VCaP (cell line): ENCODE measurements at regions not wholly inside any gene's neighbourhood (a gene's known extent, or its start where the extent isn't known, plus 50 kb on each side); places are given as distances from the start of the nearest gene placed in this dataset.

Experiments
- H3K27ac ChIP-seq: fragments of 450-650 bp; 2 replicates; pipeline ENCODE4 v1.5.1; 2017
- TF ChIP-seq, protein P1 (sequence below): fragments of 450-650 bp; conservative IDR thresholded peaks from 2 replicates; pipeline ENCODE4 v1.5.1; 2017; ENCODE audit warnings: mild to moderate bottlenecking, moderate library complexity

DNA sequence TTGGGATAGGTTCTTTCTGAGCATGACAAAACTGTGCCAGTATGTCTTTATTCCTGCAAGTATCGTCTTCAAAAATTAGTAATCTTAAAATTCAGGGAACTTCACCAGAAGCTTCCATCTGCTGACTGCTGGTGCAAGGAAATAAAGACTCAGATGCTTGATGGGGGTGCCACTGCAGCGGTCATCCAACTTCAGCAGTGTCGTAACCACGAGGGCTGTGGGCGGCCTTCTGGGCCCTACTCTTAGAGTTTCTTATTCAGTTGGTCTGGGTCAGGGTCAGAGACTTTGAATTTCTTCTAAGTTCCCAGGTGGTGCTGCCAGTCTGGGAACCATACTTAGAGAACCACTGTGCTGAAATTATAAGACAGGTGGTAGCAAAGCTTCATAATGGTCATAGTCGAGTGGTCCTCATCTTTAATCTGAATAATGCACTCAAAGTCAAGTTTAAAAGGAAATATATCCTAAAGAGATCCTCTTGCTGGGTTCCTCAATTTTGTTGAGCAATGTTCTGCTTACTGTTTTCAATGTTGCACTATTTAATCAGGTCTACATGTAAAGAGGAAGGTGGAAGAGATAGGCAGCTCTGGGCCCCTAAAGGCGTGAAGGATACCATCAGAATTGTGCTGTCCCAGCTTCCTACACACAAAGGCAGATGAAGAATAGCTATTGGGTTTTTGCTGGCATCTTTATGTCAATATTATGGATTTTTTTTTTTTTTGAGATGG, 165.4 kb upstream of the GMDS start:
- no peak overlapping the region for H3K27ac ChIP-seq
- TF ChIP-seq, protein P1, sequence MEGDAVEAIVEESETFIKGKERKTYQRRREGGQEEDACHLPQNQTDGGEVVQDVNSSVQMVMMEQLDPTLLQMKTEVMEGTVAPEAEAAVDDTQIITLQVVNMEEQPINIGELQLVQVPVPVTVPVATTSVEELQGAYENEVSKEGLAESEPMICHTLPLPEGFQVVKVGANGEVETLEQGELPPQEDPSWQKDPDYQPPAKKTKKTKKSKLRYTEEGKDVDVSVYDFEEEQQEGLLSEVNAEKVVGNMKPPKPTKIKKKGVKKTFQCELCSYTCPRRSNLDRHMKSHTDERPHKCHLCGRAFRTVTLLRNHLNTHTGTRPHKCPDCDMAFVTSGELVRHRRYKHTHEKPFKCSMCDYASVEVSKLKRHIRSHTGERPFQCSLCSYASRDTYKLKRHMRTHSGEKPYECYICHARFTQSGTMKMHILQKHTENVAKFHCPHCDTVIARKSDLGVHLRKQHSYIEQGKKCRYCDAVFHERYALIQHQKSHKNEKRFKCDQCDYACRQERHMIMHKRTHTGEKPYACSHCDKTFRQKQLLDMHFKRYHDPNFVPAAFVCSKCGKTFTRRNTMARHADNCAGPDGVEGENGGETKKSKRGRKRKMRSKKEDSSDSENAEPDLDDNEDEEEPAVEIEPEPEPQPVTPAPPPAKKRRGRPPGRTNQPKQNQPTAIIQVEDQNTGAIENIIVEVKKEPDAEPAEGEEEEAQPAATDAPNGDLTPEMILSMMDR, result no peak

- TF ChIP-seq, protein P1, result no peak
- no peak overlapping the region for H3K27ac ChIP-seq
Measured at GRCh38 chr6:2407525-2407924, 162.1 kb upstream of the GMDS start.

DNA sequence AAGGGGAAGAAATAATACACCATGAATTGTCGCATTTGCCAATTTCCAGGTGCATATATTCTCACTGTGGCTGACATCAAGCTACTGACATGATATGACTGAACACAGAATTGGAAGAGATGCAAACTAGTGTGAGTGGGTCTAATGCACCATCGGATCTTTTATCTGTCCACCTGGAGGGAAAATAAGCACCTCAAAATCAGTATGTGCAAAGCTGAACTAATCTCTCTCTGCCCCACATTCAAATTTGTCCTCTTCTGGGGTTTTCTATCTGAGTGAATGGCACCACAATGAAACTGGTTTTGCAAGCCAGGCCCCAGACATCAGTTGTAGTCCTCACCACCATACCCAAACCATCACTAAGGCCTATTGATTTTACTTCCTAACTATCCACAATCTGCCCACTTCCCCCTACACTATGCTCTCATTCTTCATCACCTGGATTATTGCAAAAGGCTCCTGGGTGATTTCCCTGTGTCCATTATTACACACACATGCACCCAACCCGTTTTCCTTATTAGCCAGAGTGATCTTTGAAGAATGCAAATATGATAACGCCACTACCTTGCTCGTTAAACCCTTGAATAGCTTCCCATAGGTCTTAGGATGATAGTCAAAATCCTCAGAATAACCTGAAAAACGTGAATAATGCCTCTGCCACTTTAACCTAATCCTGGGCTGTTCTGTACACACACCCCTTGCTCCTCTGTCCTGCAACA, 159.0 kb upstream of the GMDS start:
- TF ChIP-seq, protein P1, result no peak
- no peak overlapping the region for H3K27ac ChIP-seq

DNA sequence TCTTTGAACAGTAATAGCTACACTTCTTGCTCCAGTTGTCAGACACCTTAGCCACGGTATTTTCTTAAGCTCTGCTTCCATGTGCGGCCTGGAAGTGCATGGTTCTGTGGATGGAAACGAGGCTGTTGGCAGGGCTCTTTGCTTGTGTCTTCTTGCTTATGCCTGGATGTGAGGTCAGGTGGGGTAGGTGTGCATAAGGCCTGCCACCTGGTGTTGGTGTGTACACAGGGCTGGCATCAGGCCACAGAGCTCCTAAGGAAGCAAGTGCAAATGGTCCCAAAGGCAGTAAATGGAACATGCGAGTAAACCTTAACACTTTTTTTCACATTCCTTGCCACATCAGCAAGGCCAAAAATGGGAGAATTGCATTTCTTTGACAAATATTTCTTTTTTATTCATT, 158.1 kb upstream of the GMDS start:
- TF ChIP-seq, protein P1, result no peak
- H3K27ac ChIP-seq, result no peak overlapping the region

DNA sequence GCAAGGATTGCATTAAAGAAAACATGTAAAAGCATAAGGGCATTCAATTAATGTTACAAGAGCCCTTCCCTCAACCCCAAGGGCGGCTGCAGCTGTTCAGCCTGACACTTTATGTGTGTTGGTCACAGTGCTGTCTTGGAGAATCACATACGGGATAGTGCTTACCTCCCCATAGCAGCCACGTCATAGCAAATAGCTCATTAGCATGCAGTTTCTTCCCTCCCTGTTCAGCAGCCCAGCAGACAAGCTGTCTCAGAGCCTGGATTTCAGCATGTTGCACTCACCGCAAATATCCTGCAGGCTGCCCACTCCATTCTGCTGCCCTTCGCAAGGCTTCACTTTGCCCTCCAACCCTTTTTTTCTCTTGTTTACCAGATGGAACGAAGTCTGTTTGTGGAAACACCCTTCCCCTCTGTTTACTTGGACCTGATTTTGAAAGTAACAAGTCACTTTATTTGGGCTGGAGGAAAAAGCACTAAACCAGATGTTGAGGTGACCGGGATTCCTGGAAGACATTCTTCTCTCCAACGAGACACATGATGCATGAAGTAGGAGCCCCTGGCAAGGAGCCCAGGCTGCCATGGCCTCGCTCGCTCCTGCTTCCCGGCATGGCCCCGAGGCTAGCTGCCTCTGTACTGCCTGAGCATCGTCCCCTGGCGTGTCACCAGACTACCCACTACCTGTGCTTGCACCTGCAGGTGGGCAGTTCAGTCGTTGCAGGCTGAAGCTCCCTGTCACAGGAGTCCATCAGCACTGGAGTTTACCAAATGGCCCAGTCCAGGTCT, 151.6 kb upstream of the GMDS start:
- TF ChIP-seq, protein P1, result no peak
- no peak overlapping the region for H3K27ac ChIP-seq

DNA sequence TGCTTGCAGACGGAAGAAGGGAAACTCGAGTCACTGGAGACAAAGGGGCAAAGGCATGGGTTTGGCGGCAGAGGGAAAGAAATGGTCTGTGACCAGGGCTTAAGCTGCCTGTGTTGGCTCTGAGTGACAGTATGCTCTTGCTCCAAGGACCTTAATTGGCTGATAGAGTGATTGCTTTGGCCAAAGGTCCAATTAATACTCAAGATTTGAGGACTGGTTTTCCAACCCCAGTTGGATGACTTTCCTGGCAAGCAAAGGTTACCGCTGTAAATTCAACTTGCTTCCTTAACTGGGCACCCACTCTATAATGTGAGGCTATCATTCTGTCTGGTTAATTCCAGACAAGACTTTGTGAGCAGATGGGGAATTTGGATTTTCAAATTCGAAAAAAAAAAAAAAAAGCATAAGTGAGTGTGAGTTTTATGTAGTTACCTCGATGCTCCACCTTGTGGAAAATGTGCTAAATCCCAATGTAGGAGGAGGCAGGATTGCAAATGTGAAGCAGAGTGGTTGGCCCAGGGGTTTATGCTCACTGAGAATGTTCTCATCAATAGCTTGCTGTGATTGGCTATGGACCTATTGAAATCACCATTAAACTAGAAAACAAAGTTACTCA, 150.7 kb upstream of the GMDS start:
- TF ChIP-seq, protein P1, result no peak
- no peak overlapping the region for H3K27ac ChIP-seq
